A172 (cell line): ENCODE measurements at regions not wholly inside any gene's neighbourhood (a gene's known extent, or its start where the extent isn't known, plus 50 kb on each side); places are given as distances from the start of the nearest gene placed in this dataset.
"Not testable (repeated sequence)": the region's sequence is repeated elsewhere in the genome, so short reads cannot be mapped to it uniquely, and the experiment has no call there.

Experiments used
- DNase-seq: peaks from one replicate; pipeline ENCODE4 v3.0.0-alpha.2; 2015; ENCODE audit warnings: low spot score

- DNase-seq, result peak; percentile 19
These were observed 260.1 kb downstream of the PRELID2 start for GRCh38 chr5:145574889-145575573.

- DNase-seq, result peak; percentile 11
These were observed 266.6 kb downstream of the PRELID2 start for GRCh38 chr5:145568581-145568980.

GRCh38 chr5:145562931-145563330 lies 272.2 kb downstream of the PRELID2 start:
- peak; percentile 75 for DNase-seq

- DNase-seq, result no peak
These were observed 276.9 kb downstream of the PRELID2 start for GRCh38 chr5:145558288-145558687.

- DNase-seq, result no peak
These were observed 277.8 kb downstream of the PRELID2 start for GRCh38 chr5:145557345-145557744.

- peak; percentile 92 for DNase-seq
These were observed 280.7 kb downstream of the PRELID2 start for GRCh38 chr5:145554399-145554798.

- no peak for DNase-seq
These were observed 282.0 kb downstream of the PRELID2 start for GRCh38 chr5:145553177-145553576.

GRCh38 chr5:145551714-145552113 lies 283.4 kb downstream of the PRELID2 start:
- no peak for DNase-seq

GRCh38 chr5:145548097-145548496 lies 287.0 kb downstream of the PRELID2 start:
- no peak for DNase-seq

GRCh38 chr5:145544401-145544800 lies 290.7 kb downstream of the PRELID2 start:
- DNase-seq, result no peak

GRCh38 chr5:145543968-145544367 lies 291.2 kb downstream of the PRELID2 start:
- DNase-seq, result no peak

GRCh38 chr5:145540375-145540774 lies 294.8 kb downstream of the PRELID2 start:
- no peak for DNase-seq

GRCh38 chr5:145539201-145539600 lies 295.9 kb downstream of the PRELID2 start:
- DNase-seq, result no peak

GRCh38 chr5:145536133-145536532 lies 299.0 kb downstream of the PRELID2 start:
- DNase-seq, result peak; percentile 42

GRCh38 chr5:145531038-145531734 lies 304.0 kb downstream of the PRELID2 start:
- peak; percentile 89 for DNase-seq

- DNase-seq, result no peak
These were observed 313.6 kb downstream of the PRELID2 start for GRCh38 chr5:145521523-145521922.

- no peak for DNase-seq
These were observed 314.1 kb downstream of the PRELID2 start for GRCh38 chr5:145521066-145521465.

GRCh38 chr5:145520335-145520734 lies 314.8 kb downstream of the PRELID2 start:
- DNase-seq, result no peak

GRCh38 chr5:145517588-145517987 lies 317.6 kb downstream of the PRELID2 start:
- not testable (repeated sequence) for DNase-seq

GRCh38 chr5:145511351-145511750 lies 323.8 kb downstream of the PRELID2 start:
- no peak for DNase-seq

- DNase-seq, result no peak
These were observed 324.4 kb downstream of the PRELID2 start for GRCh38 chr5:145510769-145511168.

- no peak for DNase-seq
These were observed 324.8 kb downstream of the PRELID2 start for GRCh38 chr5:145510324-145510723.

- no peak for DNase-seq
These were observed 325.6 kb downstream of the PRELID2 start for GRCh38 chr5:145509336-145510136.
